ENCODE measurements at regions not wholly inside any gene's neighbourhood (a gene's known extent, or its start where the extent isn't known, plus 50 kb on each side); places are given as distances from the start of the nearest gene placed in this dataset.

- DNase-seq: no peak
These were observed 51.7 kb upstream of the IGFBP3 start for GRCh38 chr7:45972629-45973312.

- DNase-seq: no peak
These were observed 50.6 kb upstream of the IGFBP3 start for GRCh38 chr7:45971661-45972175.

- DNase-seq: no peak
These were observed 50.1 kb upstream of the IGFBP3 start for GRCh38 chr7:45971171-45971570.

Measured in retina (tissue), 1 donor.